ENCODE measurements at regions not wholly inside any gene's neighbourhood (a gene's known extent, or its start where the extent isn't known, plus 50 kb on each side); places are given as distances from the start of the nearest gene placed in this dataset.

- no peaks in the 10 kb centered on the region for H3K9me2 ChIP-seq (replicated peaks; ENCODE audit: insufficient read depth)
- no peak overlapping the region for H3K27ac ChIP-seq
- no peaks in the 10 kb centered on the region for H3K9me3 ChIP-seq (ENCODE audit: low read depth)
- no peak for TF ChIP-seq CTCF (IDR thresholded peaks at IDR 0.05; ENCODE audit: poor library complexity)
- TF ChIP-seq EZH2 (IDR thresholded peaks at IDR 0.05; ENCODE audit: borderline replicate concordance) = no peak
- no peak for TF ChIP-seq EZH2phosphoT487 (IDR thresholded peaks at IDR 0.05; ENCODE audit: low read depth, severe bottlenecking, unreplicated experiment)
- no peaks in the 10 kb centered on the region for H3K27me3 ChIP-seq
- H3K4me2 ChIP-seq = no peak overlapping the region
- no peak for DNase-seq (ENCODE audit: low spot score)
- H3K79me2 ChIP-seq = no peaks in the 10 kb centered on the region
- H3K4me1 ChIP-seq (ENCODE audit: insufficient read depth) = no peaks in the 10 kb centered on the region
- 88% methylated on average over 1 of the region's 1 CpG for WGBS (ENCODE audit: low lambda C conversion rate, missing lambda C conversion rate)
- no peaks in the 10 kb centered on the region for H4K20me1 ChIP-seq (ENCODE audit: insufficient read depth, poor library complexity, severe bottlenecking)
- H3K4me3 ChIP-seq = no peak overlapping the region
- no peak overlapping the region for H2AFZ ChIP-seq
- no peaks in the 10 kb centered on the region for H3K36me3 ChIP-seq (replicated peaks; ENCODE audit: insufficient read depth, low read depth)
Observed at GRCh38 chr4:132387060-132387459, 762.0 kb upstream of the PCDH10 start.

GRCh38 chr4:132395561-132395960 lies 753.5 kb upstream of the PCDH10 start:
- H3K27me3 ChIP-seq = no peaks in the 10 kb centered on the region
- H2AFZ ChIP-seq = no peak overlapping the region
- H3K9me3 ChIP-seq (ENCODE audit: low read depth) = no peaks in the 10 kb centered on the region
- H4K20me1 ChIP-seq (ENCODE audit: insufficient read depth, poor library complexity, severe bottlenecking) = no peaks in the 10 kb centered on the region
- no peaks in the 10 kb centered on the region for H3K4me1 ChIP-seq (ENCODE audit: insufficient read depth)
- 70% methylated on average over 1 of the region's 1 CpG for WGBS (ENCODE audit: low lambda C conversion rate, missing lambda C conversion rate)
- no peak overlapping the region for H3K4me3 ChIP-seq
- TF ChIP-seq CTCF (IDR thresholded peaks at IDR 0.05; ENCODE audit: poor library complexity) (no peak), EZH2phosphoT487 (IDR thresholded peaks at IDR 0.05; ENCODE audit: low read depth, severe bottlenecking, unreplicated experiment) (no peak), EZH2 (IDR thresholded peaks at IDR 0.05; ENCODE audit: borderline replicate concordance) (no peak)
- H3K36me3 ChIP-seq (replicated peaks; ENCODE audit: insufficient read depth, low read depth) = no peaks in the 10 kb centered on the region
- H3K27ac ChIP-seq = no peak overlapping the region
- no peak for DNase-seq (ENCODE audit: low spot score)
- H3K79me2 ChIP-seq = no peaks in the 10 kb centered on the region
- H3K9me2 ChIP-seq (replicated peaks; ENCODE audit: insufficient read depth) = no peaks in the 10 kb centered on the region
- no peak overlapping the region for H3K4me2 ChIP-seq

- H3K4me3 ChIP-seq = no peak overlapping the region
- no peaks in the 10 kb centered on the region for H3K27me3 ChIP-seq
- no peaks in the 10 kb centered on the region for H3K4me1 ChIP-seq (ENCODE audit: insufficient read depth)
- no peak overlapping the region for H3K4me2 ChIP-seq
- H3K9me3 ChIP-seq (ENCODE audit: low read depth) = no peaks in the 10 kb centered on the region
- H2AFZ ChIP-seq = no peak overlapping the region
- no peak for TF ChIP-seq EZH2phosphoT487 (IDR thresholded peaks at IDR 0.05; ENCODE audit: low read depth, severe bottlenecking, unreplicated experiment)
- no peak for TF ChIP-seq CTCF (IDR thresholded peaks at IDR 0.05; ENCODE audit: poor library complexity)
- no peak for TF ChIP-seq EZH2 (IDR thresholded peaks at IDR 0.05; ENCODE audit: borderline replicate concordance)
- no peaks in the 10 kb centered on the region for H4K20me1 ChIP-seq (ENCODE audit: insufficient read depth, poor library complexity, severe bottlenecking)
- H3K27ac ChIP-seq = no peak overlapping the region
- no peaks in the 10 kb centered on the region for H3K9me2 ChIP-seq (replicated peaks; ENCODE audit: insufficient read depth)
- H3K79me2 ChIP-seq = no peaks in the 10 kb centered on the region
- DNase-seq (ENCODE audit: low spot score) = no peak
- H3K36me3 ChIP-seq (replicated peaks; ENCODE audit: insufficient read depth, low read depth) = no peaks in the 10 kb centered on the region
- 70% methylated on average over 1 of the region's 1 CpG for WGBS (ENCODE audit: low lambda C conversion rate, missing lambda C conversion rate)
Observed at GRCh38 chr4:132396636-132397035, 752.5 kb upstream of the PCDH10 start.

- no peak overlapping the region for H3K27ac ChIP-seq
- no peaks in the 10 kb centered on the region for H3K9me3 ChIP-seq (ENCODE audit: low read depth)
- no peak overlapping the region for H2AFZ ChIP-seq
- no peaks in the 10 kb centered on the region for H3K36me3 ChIP-seq (replicated peaks; ENCODE audit: insufficient read depth, low read depth)
- DNase-seq (ENCODE audit: low spot score) = no peak
- no peak overlapping the region for H3K4me3 ChIP-seq
- no peaks in the 10 kb centered on the region for H3K79me2 ChIP-seq
- H4K20me1 ChIP-seq (ENCODE audit: insufficient read depth, poor library complexity, severe bottlenecking) = no peaks in the 10 kb centered on the region
- TF ChIP-seq CTCF (IDR thresholded peaks at IDR 0.05; ENCODE audit: poor library complexity) = no peak
- TF ChIP-seq EZH2 (IDR thresholded peaks at IDR 0.05; ENCODE audit: borderline replicate concordance) = no peak
- no peak for TF ChIP-seq EZH2phosphoT487 (IDR thresholded peaks at IDR 0.05; ENCODE audit: low read depth, severe bottlenecking, unreplicated experiment)
- no peaks in the 10 kb centered on the region for H3K9me2 ChIP-seq (replicated peaks; ENCODE audit: insufficient read depth)
- WGBS (ENCODE audit: low lambda C conversion rate, missing lambda C conversion rate) = 62% methylated on average over 3 of the region's 3 CpGs
- no peak overlapping the region for H3K4me2 ChIP-seq
- no peaks in the 10 kb centered on the region for H3K27me3 ChIP-seq
- no peaks in the 10 kb centered on the region for H3K4me1 ChIP-seq (ENCODE audit: insufficient read depth)
Observed at GRCh38 chr4:132417220-132417619, 731.9 kb upstream of the PCDH10 start.
